ENCODE measurements at regions not wholly inside any gene's neighbourhood (a gene's known extent, or its start where the extent isn't known, plus 50 kb on each side); places are given as distances from the start of the nearest gene placed in this dataset.

- no peak overlapping the region for H3K4me3 ChIP-seq (ENCODE audit: low read length)
- no peak for TF ChIP-seq CTCF (conservative IDR thresholded peaks at IDR 0.05; ENCODE audit: low read length)
- no peak for DNase-seq (ENCODE audit: low read depth)
Measured at GRCh38 chr10:121113911-121114310, 262.7 kb downstream of the WDR11 start.

GRCh38 chr10:121115154-121115553, 264.0 kb downstream of the WDR11 start:
- no peak overlapping the region for H3K4me3 ChIP-seq (ENCODE audit: low read length)
- no peak for DNase-seq (ENCODE audit: low read depth)
- no peak for TF ChIP-seq CTCF (conservative IDR thresholded peaks at IDR 0.05; ENCODE audit: low read length)

- no peak for TF ChIP-seq CTCF (conservative IDR thresholded peaks at IDR 0.05; ENCODE audit: low read length)
- DNase-seq (ENCODE audit: low read depth) = no peak
- H3K4me3 ChIP-seq (ENCODE audit: low read length) = no peak overlapping the region
Measured at GRCh38 chr10:121121462-121121861, 270.3 kb downstream of the WDR11 start.

GRCh38 chr10:121127151-121127906, 276.2 kb downstream of the WDR11 start:
- H3K4me3 ChIP-seq (ENCODE audit: low read length) = no peak overlapping the region
- no peak for DNase-seq (ENCODE audit: low read depth)
- no peak for TF ChIP-seq CTCF (conservative IDR thresholded peaks at IDR 0.05; ENCODE audit: low read length)

- no peak overlapping the region for H3K4me3 ChIP-seq (ENCODE audit: low read length)
- DNase-seq (ENCODE audit: low read depth) = no peak
- TF ChIP-seq CTCF (conservative IDR thresholded peaks at IDR 0.05; ENCODE audit: low read length) = no peak
Measured at GRCh38 chr10:121128164-121128563, 277.0 kb downstream of the WDR11 start.

- no peak for TF ChIP-seq CTCF (conservative IDR thresholded peaks at IDR 0.05; ENCODE audit: low read length)
- H3K4me3 ChIP-seq (ENCODE audit: low read length) = no peak overlapping the region
- no peak for DNase-seq (ENCODE audit: low read depth)
Measured at GRCh38 chr10:121129266-121129665, 278.1 kb downstream of the WDR11 start.

GRCh38 chr10:121130382-121130781, 279.2 kb downstream of the WDR11 start:
- DNase-seq (ENCODE audit: low read depth) = no peak
- TF ChIP-seq CTCF (conservative IDR thresholded peaks at IDR 0.05; ENCODE audit: low read length) = no peak
- H3K4me3 ChIP-seq (ENCODE audit: low read length) = no peak overlapping the region

Measured in AG10803 (cell line).